ENCODE measurements at regions not wholly inside any gene's neighbourhood (a gene's known extent, or its start where the extent isn't known, plus 50 kb on each side); places are given as distances from the start of the nearest gene placed in this dataset.

DNA sequence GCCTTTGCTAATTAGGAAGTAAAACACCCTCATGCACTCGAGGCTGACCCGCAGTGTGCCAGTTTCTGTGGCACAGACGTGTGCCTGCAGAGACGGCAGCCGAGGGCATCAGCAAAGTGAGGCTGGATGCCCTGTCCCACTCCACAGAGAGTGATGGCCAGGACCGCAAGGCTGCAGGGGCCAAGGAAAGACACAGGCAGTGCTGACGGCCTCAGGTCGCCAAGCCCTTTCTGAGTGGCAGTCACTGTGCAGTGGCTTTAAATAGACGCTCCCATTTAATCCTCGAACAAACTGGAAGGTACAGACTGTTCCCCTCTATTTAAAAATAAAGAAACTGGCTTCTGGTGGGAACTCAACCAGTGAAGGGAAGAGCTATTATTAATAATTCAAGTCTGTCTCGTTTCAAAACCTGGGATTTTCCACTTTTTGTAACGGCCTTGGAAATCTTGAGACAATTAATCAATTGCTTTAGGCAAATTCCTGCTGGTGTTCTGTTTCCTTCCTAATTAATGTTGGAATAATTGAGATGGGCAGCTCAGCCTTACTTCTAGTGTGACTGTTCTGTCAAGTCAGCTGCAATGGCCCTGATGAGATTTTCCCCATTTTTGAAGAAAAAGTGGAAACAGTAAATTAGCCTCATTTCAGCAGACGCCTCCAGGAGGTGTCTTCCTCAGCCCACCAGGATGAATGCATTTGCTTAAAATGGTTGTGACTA lies 644.6 kb upstream of the RAB6C start:
- in situ Hi-C loops (cut with MboI) (no loop called here), intact Hi-C loops (cut with micrococcal nuclease) (no loop called here)
- Histone ChIP-seq H3K27ac (ENCODE audit: extremely low read depth, low read depth, low read length) (no peak overlapping the region), H2AFZ (ENCODE audit: low read depth, low read length) (no peak overlapping the region), H3K9me3 (replicated peaks; ENCODE audit: control insufficient read depth, insufficient read depth, low read depth, low read length) (no peaks in the 10 kb centered on the region), H3K27me3 (ENCODE audit: control insufficient read depth in 2 of 2, insufficient read depth in 2 of 2, low read length in 2 of 2) (peaks cover 0 to 13% of the 10 kb centered on the region in 2 experiments; a peak in 3 of 5 replicates), H3K79me2 (ENCODE audit: control insufficient read depth, insufficient read depth, low read length) (no peaks in the 10 kb centered on the region), H4K20me1 (replicated peaks; ENCODE audit: control insufficient read depth, insufficient read depth, low read length) (no peaks in the 10 kb centered on the region), H3K9ac (ENCODE audit: insufficient read depth in 1 of 2, low read depth in 2 of 2, low read length in 2 of 2) (no peak overlapping the region), H3K4me1 (replicated peaks in 1 of 2; ENCODE audit: control insufficient read depth in 2 of 2, insufficient read depth in 2 of 2, low read length in 2 of 2) (no peaks in the 10 kb centered on the region), H3K4me2 (ENCODE audit: insufficient read depth, low read length) (no peak overlapping the region), H3K36me3 (ENCODE audit: control insufficient read depth, insufficient read depth, low read length) (no peaks in the 10 kb centered on the region), H3K9me1 (ENCODE audit: control insufficient read depth, insufficient read depth, low read length) (no peaks in the 10 kb centered on the region), H3K4me3 (no peak overlapping the region)
- BruUV-seq (replicated peaks): no TSS peak
- POLR2A ChIA-PET: no interaction called here
- CTCF ChIA-PET (ENCODE audit: low intra/inter-chr PET ratio): no interaction called here
- FAIRE-seq (no peak), ATAC-seq (no peak), DNase-seq (ENCODE audit: extremely low read depth in 1 of 4, low spot score in 3 of 4) (no peak)
- under 1% methylated on average over 12 of the region's 13 CpGs for whole genome bisulfite sequencing (ENCODE audit: insufficient coverage, low coverage, missing lambda C conversion rate)
- TF ChIP-seq, protein P1, sequence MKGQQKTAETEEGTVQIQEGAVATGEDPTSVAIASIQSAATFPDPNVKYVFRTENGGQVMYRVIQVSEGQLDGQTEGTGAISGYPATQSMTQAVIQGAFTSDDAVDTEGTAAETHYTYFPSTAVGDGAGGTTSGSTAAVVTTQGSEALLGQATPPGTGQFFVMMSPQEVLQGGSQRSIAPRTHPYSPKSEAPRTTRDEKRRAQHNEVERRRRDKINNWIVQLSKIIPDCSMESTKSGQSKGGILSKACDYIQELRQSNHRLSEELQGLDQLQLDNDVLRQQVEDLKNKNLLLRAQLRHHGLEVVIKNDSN (CRISPR knock-in tag; IDR thresholded peaks at IDR 0.05): no peak
- TF ChIP-seq ZNF3 (CRISPR knock-in tag; IDR thresholded peaks at IDR 0.05) (no peak), NBN (IDR thresholded peaks at IDR 0.05; ENCODE audit: low read depth) (no peak), CC2D1A (IDR thresholded peaks at IDR 0.05) (no peak), ZFP36 (IDR thresholded peaks at IDR 0.05; ENCODE audit: low read depth, low read length, partially characterized antibody) (no peak), MTA3 (IDR thresholded peaks at IDR 0.05; ENCODE audit: borderline replicate concordance) (no peak), ZNF324 (CRISPR knock-in tag; IDR thresholded peaks at IDR 0.05) (no peak), RBM14 (IDR thresholded peaks at IDR 0.05; ENCODE audit: borderline replicate concordance, insufficient read depth, low read depth, low read length) (no peak), ZNF212 (CRISPR knock-in tag; IDR thresholded peaks at IDR 0.05) (no peak), NFRKB (IDR thresholded peaks at IDR 0.05; ENCODE audit: low read depth) (no peak), HSF4 (CRISPR knock-in tag; IDR thresholded peaks at IDR 0.05; ENCODE audit: borderline replicate concordance) (no peak)
- TF ChIP-seq, protein P2, sequence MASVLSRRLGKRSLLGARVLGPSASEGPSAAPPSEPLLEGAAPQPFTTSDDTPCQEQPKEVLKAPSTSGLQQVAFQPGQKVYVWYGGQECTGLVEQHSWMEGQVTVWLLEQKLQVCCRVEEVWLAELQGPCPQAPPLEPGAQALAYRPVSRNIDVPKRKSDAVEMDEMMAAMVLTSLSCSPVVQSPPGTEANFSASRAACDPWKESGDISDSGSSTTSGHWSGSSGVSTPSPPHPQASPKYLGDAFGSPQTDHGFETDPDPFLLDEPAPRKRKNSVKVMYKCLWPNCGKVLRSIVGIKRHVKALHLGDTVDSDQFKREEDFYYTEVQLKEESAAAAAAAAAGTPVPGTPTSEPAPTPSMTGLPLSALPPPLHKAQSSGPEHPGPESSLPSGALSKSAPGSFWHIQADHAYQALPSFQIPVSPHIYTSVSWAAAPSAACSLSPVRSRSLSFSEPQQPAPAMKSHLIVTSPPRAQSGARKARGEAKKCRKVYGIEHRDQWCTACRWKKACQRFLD (CRISPR knock-in tag; IDR thresholded peaks at IDR 0.05): no peak
- TF ChIP-seq, protein P3, sequence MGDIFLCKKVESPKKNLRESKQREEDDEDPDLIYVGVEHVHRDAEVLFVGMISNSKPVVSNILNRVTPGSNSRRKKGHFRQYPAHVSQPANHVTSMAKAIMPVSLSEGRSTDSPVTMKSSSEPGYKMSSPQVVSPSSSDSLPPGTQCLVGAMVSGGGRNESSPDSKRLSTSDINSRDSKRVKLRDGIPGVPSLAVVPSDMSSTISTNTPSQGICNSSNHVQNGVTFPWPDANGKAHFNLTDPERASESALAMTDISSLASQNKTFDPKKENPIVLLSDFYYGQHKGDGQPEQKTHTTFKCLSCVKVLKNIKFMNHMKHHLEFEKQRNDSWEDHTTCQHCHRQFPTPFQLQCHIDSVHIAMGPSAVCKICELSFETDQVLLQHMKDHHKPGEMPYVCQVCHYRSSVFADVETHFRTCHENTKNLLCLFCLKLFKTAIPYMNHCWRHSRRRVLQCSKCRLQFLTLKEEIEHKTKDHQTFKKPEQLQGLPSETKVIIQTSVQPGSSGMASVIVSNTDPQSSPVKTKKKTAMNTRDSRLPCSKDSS (IDR thresholded peaks at IDR 0.05; ENCODE audit: low read depth, partially characterized antibody): no peak
- TF ChIP-seq, protein P4, sequence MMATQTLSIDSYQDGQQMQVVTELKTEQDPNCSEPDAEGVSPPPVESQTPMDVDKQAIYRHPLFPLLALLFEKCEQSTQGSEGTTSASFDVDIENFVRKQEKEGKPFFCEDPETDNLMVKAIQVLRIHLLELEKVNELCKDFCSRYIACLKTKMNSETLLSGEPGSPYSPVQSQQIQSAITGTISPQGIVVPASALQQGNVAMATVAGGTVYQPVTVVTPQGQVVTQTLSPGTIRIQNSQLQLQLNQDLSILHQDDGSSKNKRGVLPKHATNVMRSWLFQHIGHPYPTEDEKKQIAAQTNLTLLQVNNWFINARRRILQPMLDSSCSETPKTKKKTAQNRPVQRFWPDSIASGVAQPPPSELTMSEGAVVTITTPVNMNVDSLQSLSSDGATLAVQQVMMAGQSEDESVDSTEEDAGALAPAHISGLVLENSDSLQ (IDR thresholded peaks at IDR 0.05): no peak
- TF ChIP-seq, protein P5, sequence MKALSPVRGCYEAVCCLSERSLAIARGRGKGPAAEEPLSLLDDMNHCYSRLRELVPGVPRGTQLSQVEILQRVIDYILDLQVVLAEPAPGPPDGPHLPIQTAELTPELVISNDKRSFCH (CRISPR knock-in tag; IDR thresholded peaks at IDR 0.05): no peak
- TF ChIP-seq, protein P5 (tag; IDR thresholded peaks at IDR 0.05): no peak
